Liver (tissue), 8 donors: ENCODE measurements at regions not wholly inside any gene's neighbourhood (a gene's known extent, or its start where the extent isn't known, plus 50 kb on each side); places are given as distances from the start of the nearest gene placed in this dataset.

Experiments
- DNase-seq: peaks from one replicate; pipeline ENCODE4 v3.0.0-alpha.2; 2017; ENCODE audit warnings: low spot score
- H3K27ac ChIP-seq, 2 donors: one replicate each; pipeline ENCODE4 v1.7.0; 2013; ENCODE audit warnings: inconsistent platforms in 2 of 2, low read length in 2 of 2, control low read depth in 1 of 2, low read depth in 1 of 2, mild to moderate bottlenecking in 1 of 2
- H3K27me3 ChIP-seq, 4 donors: one replicate each; pipeline versions ENCODE4 v1.6.1 to v1.7.0; 2013; ENCODE audit warnings: low read length in 3 of 4, inconsistent platforms in 1 of 4, mild to moderate bottlenecking in 1 of 4, moderate library complexity in 1 of 4; ENCODE audit not compliant: control insufficient read depth in 4 of 4, insufficient read depth in 4 of 4
- H3K36me3 ChIP-seq, 4 donors: one replicate each; pipeline versions ENCODE4 v1.6.1 to v1.7.0; 2013; ENCODE audit warnings: low read length in 3 of 4, mild to moderate bottlenecking in 3 of 4, low read depth in 1 of 4, moderate library complexity in 1 of 4; ENCODE audit not compliant: control insufficient read depth in 4 of 4, insufficient read depth in 3 of 4
- H3K4me1 ChIP-seq, 4 donors: one replicate each; pipeline versions ENCODE4 v1.6.1 to v1.7.0; 2013; ENCODE audit warnings: low read length in 3 of 4, mild to moderate bottlenecking in 3 of 4, moderate library complexity in 1 of 4; ENCODE audit not compliant: control insufficient read depth in 4 of 4, insufficient read depth in 4 of 4
- H3K4me3 ChIP-seq, 3 donors: one replicate each; pipeline versions ENCODE4 v1.6.1 to v1.7.0; 2013; ENCODE audit warnings: low read length in 3 of 3, control low read depth in 1 of 3, low read depth in 1 of 3, mild to moderate bottlenecking in 1 of 3
- H3K9ac ChIP-seq, 2 donors: one replicate each; pipeline ENCODE4 v1.7.0; 2013; ENCODE audit warnings: low read length in 2 of 2, mild to moderate bottlenecking in 2 of 2, moderate library complexity in 2 of 2, control low read depth in 1 of 2, low read depth in 1 of 2
- H3K9me3 ChIP-seq, 4 donors: one replicate each; pipeline versions ENCODE4 v1.6.1 to v1.7.0; 2013; ENCODE audit warnings: low read length in 3 of 4; ENCODE audit not compliant: control insufficient read depth in 4 of 4
- ATF3 ChIP-seq: IDR thresholded peaks from 2 replicates; pipeline ENCODE4 v1.6.1; 2016; ENCODE audit warnings: antibody characterized with exemption
- CTCF ChIP-seq: fragments of 150-350 bp; IDR thresholded peaks from 2 replicates; pipeline ENCODE4 v1.5.1; 2017; ENCODE audit warnings: improper control_type of control experiment, low read depth, low read length; ENCODE audit not compliant: missing input control
- EGR1 ChIP-seq, 2 donors: IDR thresholded peaks; 2 replicates each; pipeline ENCODE4 v1.6.1; 2016 to 2018; ENCODE audit warnings: antibody characterized with exemption in 2 of 2, low read depth in 2 of 2
- HNF4G ChIP-seq: IDR thresholded peaks from 2 replicates; pipeline ENCODE4 v1.6.1; 2016; ENCODE audit warnings: antibody characterized with exemption
- JUND ChIP-seq, 2 donors: IDR thresholded peaks; 2 replicates each; pipeline ENCODE4 v1.6.1; 2016; ENCODE audit warnings: antibody characterized with exemption in 2 of 2
- MAX ChIP-seq: IDR thresholded peaks from 2 replicates; pipeline ENCODE4 v1.6.1; 2016; ENCODE audit warnings: antibody characterized with exemption
- NR2F2 ChIP-seq: IDR thresholded peaks from 2 replicates; pipeline ENCODE4 v1.6.1; 2016; ENCODE audit warnings: antibody characterized with exemption
- REST ChIP-seq: IDR thresholded peaks from 2 replicates; pipeline ENCODE4 v1.6.1; 2016; ENCODE audit warnings: antibody characterized with exemption, mild to moderate bottlenecking
- SP1 ChIP-seq: IDR thresholded peaks from 2 replicates; pipeline ENCODE4 v1.6.1; 2018; ENCODE audit warnings: antibody characterized with exemption, mild to moderate bottlenecking
- YY1 ChIP-seq: IDR thresholded peaks from 2 replicates; pipeline ENCODE4 v1.6.1; 2016; ENCODE audit warnings: antibody characterized with exemption, mild to moderate bottlenecking
- ZBTB33 ChIP-seq: IDR thresholded peaks from 2 replicates; pipeline ENCODE4 v1.6.1; 2016; ENCODE audit warnings: antibody characterized with exemption
- WGBS: extraction: QIAGEN DNeasy Blood & Tissue Kit; methylation state at CpG from one replicate; pipeline ENCODE4 v1.1.7; 2013; 5-methylcytosine and 5-hydroxymethylcytosine counted together
- donor health status: healthy.
- donor health status: healthy.
- donor health status: healthy.
- donor health status: healthy.
- donor health status: healthy.

GRCh38 chr4:27132497-27132896, 271.9 kb downstream of the STIM2 start:
- Histone ChIP-seq H3K27me3 (no peaks in the 10 kb centered on the region), H3K9ac (no peak overlapping the region), H3K9me3 (peaks cover 0 to 2% (median 0%) of the 10 kb centered on the region in 4 donors), H3K27ac (no peak overlapping the region), H3K4me1 (no peaks in the 10 kb centered on the region), H3K4me3 (no peak overlapping the region), H3K36me3 (no peaks in the 10 kb centered on the region)
- no peak for DNase-seq
- 98% methylated on average over 1 of the region's 1 CpG for WGBS
- TF ChIP-seq ZBTB33 (no peak), CTCF (no peak), ATF3 (no peak), JUND (IDR thresholded peaks at IDR 0.05) (no peak)

- DNase-seq: no peak
- Histone ChIP-seq H3K9me3 (peaks cover 0 to 4% (median 1%) of the 10 kb centered on the region in 4 donors), H3K4me1 (no peaks in the 10 kb centered on the region), H3K27ac (no peak overlapping the region), H3K36me3 (no peaks in the 10 kb centered on the region), H3K27me3 (no peaks in the 10 kb centered on the region), H3K9ac (no peak overlapping the region), H3K4me3 (no peak overlapping the region)
- no peak for TF ChIP-seq EGR1 (IDR thresholded peaks at IDR 0.05; ENCODE audit: low read depth in 2 of 2)
- no peak for TF ChIP-seq CTCF
- TF ChIP-seq SP1: no peak
- TF ChIP-seq NR2F2: no peak
- no peak for TF ChIP-seq YY1
- no peak for TF ChIP-seq MAX
- no peak for TF ChIP-seq HNF4G
- no peak for TF ChIP-seq REST
- WGBS: 70% methylated on average over 4 of the region's 4 CpGs
Measured at GRCh38 chr4:27140486-27140885, 279.8 kb downstream of the STIM2 start.
